Suprapubic skin (tissue), 4 donors: ENCODE measurements at regions not wholly inside any gene's neighbourhood (a gene's known extent, or its start where the extent isn't known, plus 50 kb on each side); places are given as distances from the start of the nearest gene placed in this dataset.

ENCODE experiments used
- DNase-seq, 2 donors: peaks; one replicate each; pipeline ENCODE4 v3.0.0-alpha.2; 2019; ENCODE audit warnings: low spot score in 2 of 2
- H3K27ac ChIP-seq: fragments of 200-600 bp; sonication (generic); one replicate; pipeline ENCODE4 v1.5.1; 2019
- H3K27me3 ChIP-seq: fragments of 200-600 bp; sonication (generic); one replicate; pipeline ENCODE4 v1.5.1; 2019
- H3K36me3 ChIP-seq: fragments of 200-600 bp; sonication (generic); one replicate; pipeline ENCODE4 v1.5.1; 2019
- H3K4me1 ChIP-seq: fragments of 200-600 bp; sonication (generic); one replicate; pipeline ENCODE4 v1.5.1; 2019
- H3K4me3 ChIP-seq: fragments of 200-600 bp; sonication (generic); one replicate; pipeline ENCODE4 v1.5.1; 2019; ENCODE audit warnings: mild to moderate bottlenecking
- H3K9me3 ChIP-seq: fragments of 200-600 bp; sonication (generic); one replicate; pipeline ENCODE4 v1.5.1; 2019
- CTCF ChIP-seq, 2 donors: fragments of 200-600 bp in 1 of 2; fragments of 450-650 bp in 1 of 2; sonication (generic) in 1 of 2; IDR thresholded peaks; one replicate each; pipeline ENCODE4 v1.5.1; 2016 to 2019; ENCODE audit warnings: antibody characterized with exemption in 2 of 2, mild to moderate bottlenecking in 1 of 2, moderate library complexity in 1 of 2
- EP300 ChIP-seq: sonication (generic); formaldehyde crosslinking; IDR thresholded peaks from one replicate; pipeline ENCODE4 v1.6.1; 2017; ENCODE audit warnings: antibody characterized with exemption
- POLR2A ChIP-seq, 2 donors: fragments of 450-650 bp; IDR thresholded peaks; one replicate each; pipeline ENCODE4 v1.6.1; 2017; ENCODE audit warnings: antibody characterized with exemption in 2 of 2, mild to moderate bottlenecking in 2 of 2, moderate library complexity in 2 of 2
- POLR2AphosphoS5 ChIP-seq, 3 donors: sonication (generic); formaldehyde crosslinking; IDR thresholded peaks; one replicate each; pipeline ENCODE4 v1.6.1; 2017; ENCODE audit warnings: antibody characterized with exemption in 3 of 3
- WGBS: methylation state at CpG from one replicate; pipeline ENCODE4 v1.1.5; 2018; 5-methylcytosine and 5-hydroxymethylcytosine counted together

GRCh38 chr15:29451201-29451781 lies 181.7 kb upstream of the NSMCE3 start:
- TF ChIP-seq POLR2AphosphoS5 (IDR thresholded peaks at IDR 0.05) (no peak), EP300 (no peak), POLR2A (IDR thresholded peaks at IDR 0.05) (no peak), CTCF (IDR thresholded peaks at IDR 0.05) (no peak)
- DNase-seq = peak in 1 of 2 donors; percentile 65
- 71% methylated on average over 18 of the region's 18 CpGs for WGBS

GRCh38 chr15:29449136-29449535 lies 179.5 kb upstream of the NSMCE3 start:
- Histone ChIP-seq H3K4me3 (no peak overlapping the region), H3K36me3 (no peaks in the 10 kb centered on the region), H3K27me3 (no peaks in the 10 kb centered on the region), H3K4me1 (no peaks in the 10 kb centered on the region), H3K27ac (no peak overlapping the region), H3K9me3 (no peaks in the 10 kb centered on the region)
- no peak for DNase-seq
- WGBS = 54% methylated on average over 2 of the region's 2 CpGs
- TF ChIP-seq POLR2A (IDR thresholded peaks at IDR 0.05) (no peak), POLR2AphosphoS5 (IDR thresholded peaks at IDR 0.05) (no peak), CTCF (IDR thresholded peaks at IDR 0.05) (no peak), EP300 (no peak)

More at GRCh38 chr15:29451201-29451781, 181.7 kb upstream of the NSMCE3 start:
- H3K27me3 ChIP-seq = no peaks in the 10 kb centered on the region
- no peak overlapping the region for H3K4me3 ChIP-seq
- H3K36me3 ChIP-seq = no peaks in the 10 kb centered on the region
- H3K9me3 ChIP-seq = no peaks in the 10 kb centered on the region
- H3K27ac ChIP-seq = no peak overlapping the region
- no peaks in the 10 kb centered on the region for H3K4me1 ChIP-seq

GRCh38 chr15:29448320-29448719 lies 178.7 kb upstream of the NSMCE3 start:
- H3K36me3 ChIP-seq = no peaks in the 10 kb centered on the region
- 72% methylated on average over 4 of the region's 4 CpGs for WGBS
- no peak overlapping the region for H3K27ac ChIP-seq
- DNase-seq = no peak
- H3K9me3 ChIP-seq = no peaks in the 10 kb centered on the region
- H3K4me3 ChIP-seq = no peak overlapping the region
- H3K27me3 ChIP-seq = no peaks in the 10 kb centered on the region
- no peak for TF ChIP-seq EP300
- TF ChIP-seq CTCF (IDR thresholded peaks at IDR 0.05) = no peak
- TF ChIP-seq POLR2AphosphoS5 (IDR thresholded peaks at IDR 0.05) = no peak
- no peak for TF ChIP-seq POLR2A (IDR thresholded peaks at IDR 0.05)
- H3K4me1 ChIP-seq = no peaks in the 10 kb centered on the region

GRCh38 chr15:29446480-29446879 lies 176.9 kb upstream of the NSMCE3 start:
- WGBS = 65% methylated on average over 3 of the region's 3 CpGs
- H3K4me3 ChIP-seq = no peak overlapping the region
- H3K4me1 ChIP-seq = no peaks in the 10 kb centered on the region
- H3K27me3 ChIP-seq = peaks cover 4% of the 10 kb centered on the region
- no peaks in the 10 kb centered on the region for H3K9me3 ChIP-seq
- no peak for TF ChIP-seq POLR2A (IDR thresholded peaks at IDR 0.05)
- no peak overlapping the region for H3K27ac ChIP-seq
- DNase-seq = no peak
- H3K36me3 ChIP-seq = no peaks in the 10 kb centered on the region

DNA sequence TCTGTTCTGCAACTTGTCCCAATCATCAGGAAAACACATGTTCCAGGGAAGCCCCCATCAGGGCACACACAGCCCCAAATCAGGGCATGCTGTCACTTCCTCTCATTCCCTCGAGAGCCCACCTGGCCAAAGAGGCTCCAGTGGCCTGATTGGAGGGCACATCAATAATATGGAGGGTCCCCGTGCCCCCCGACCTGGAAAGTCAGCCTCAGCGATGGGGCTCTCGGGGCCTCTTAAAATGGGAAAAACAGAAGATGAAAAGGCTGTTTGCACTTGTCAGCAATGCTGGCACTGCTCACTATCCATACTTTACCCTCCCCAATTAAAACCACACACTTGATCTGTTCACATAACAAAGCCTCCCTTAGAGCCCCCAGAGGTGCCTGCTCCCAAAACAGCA lies 172.9 kb upstream of the NSMCE3 start:
- Histone ChIP-seq H3K4me1 (no peaks in the 10 kb centered on the region), H3K9me3 (no peaks in the 10 kb centered on the region), H3K36me3 (no peaks in the 10 kb centered on the region), H3K27ac (no peak overlapping the region), H3K27me3 (peaks cover 4% of the 10 kb centered on the region), H3K4me3 (no peak overlapping the region)
- WGBS = 96% methylated on average over 5 of the region's 5 CpGs
- no peak for TF ChIP-seq CTCF (IDR thresholded peaks at IDR 0.05)
- no peak for TF ChIP-seq EP300
- no peak for TF ChIP-seq POLR2AphosphoS5 (IDR thresholded peaks at IDR 0.05)
- no peak for TF ChIP-seq POLR2A (IDR thresholded peaks at IDR 0.05)
- DNase-seq = no peak

DNA sequence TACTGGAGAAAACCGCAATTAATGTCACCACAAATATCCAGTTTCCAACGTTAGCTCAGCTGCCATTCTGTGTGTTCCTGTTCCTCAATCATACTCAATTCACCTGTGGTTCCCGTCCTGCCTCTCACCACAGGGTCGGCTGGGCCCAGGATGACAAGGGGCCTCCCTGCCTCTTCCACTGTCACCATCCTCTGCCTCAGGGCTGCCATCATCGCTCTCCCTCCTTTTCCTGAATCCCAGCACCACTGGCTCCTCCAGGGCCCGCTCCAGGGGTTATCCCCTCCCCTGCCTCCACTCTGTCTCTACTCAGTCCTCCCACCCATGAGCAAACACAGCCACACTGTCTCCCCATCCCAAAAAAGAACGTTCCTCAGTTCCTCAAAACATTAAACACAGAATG lies 170.9 kb upstream of the NSMCE3 start:
- Histone ChIP-seq H3K9me3 (no peaks in the 10 kb centered on the region), H3K36me3 (no peaks in the 10 kb centered on the region), H3K27ac (no peak overlapping the region), H3K27me3 (peaks cover 4% of the 10 kb centered on the region), H3K4me3 (no peak overlapping the region), H3K4me1 (no peaks in the 10 kb centered on the region)
- no peak for TF ChIP-seq POLR2A (IDR thresholded peaks at IDR 0.05)
- TF ChIP-seq EP300 = no peak
- TF ChIP-seq POLR2AphosphoS5 (IDR thresholded peaks at IDR 0.05) = no peak
- TF ChIP-seq CTCF (IDR thresholded peaks at IDR 0.05) = no peak
- peak in 1 of 2 donors; percentile 38 for DNase-seq
- 78% methylated on average over 7 of the region's 7 CpGs for WGBS
